NCI-H82 treated with DMSO at 0.1 percent for 48 hours (cell line): ENCODE measurements at regions not wholly inside any gene's neighbourhood (a gene's known extent, or its start where the extent isn't known, plus 50 kb on each side); places are given as distances from the start of the nearest gene placed in this dataset.

Source experiments
- DNase-seq: peaks from one replicate; lab custom pipeline; 2025; ENCODE audit not compliant: unreplicated experiment; lab: John Stamatoyannopoulos, UW

DNA sequence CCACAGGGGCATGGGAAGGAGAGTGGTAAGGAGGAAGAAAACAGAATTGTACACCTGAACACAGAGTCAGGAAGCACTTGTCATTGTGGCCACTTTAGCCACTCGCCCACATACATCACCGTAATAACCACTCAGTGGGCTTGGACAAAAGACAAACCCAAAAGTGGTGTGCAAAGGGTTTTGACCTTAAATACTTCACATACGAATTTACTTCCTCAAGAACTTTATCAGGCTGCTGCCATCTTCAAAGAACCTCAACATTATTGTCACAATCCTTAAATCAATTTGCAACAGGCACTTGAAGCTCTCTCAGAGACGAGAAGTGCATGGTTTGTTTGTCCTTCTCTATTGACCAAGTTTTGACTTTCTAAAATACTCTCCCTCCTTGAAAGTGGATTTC is 187.3 kb upstream of the EGLN3 start:
- no peak for DNase-seq

DNA sequence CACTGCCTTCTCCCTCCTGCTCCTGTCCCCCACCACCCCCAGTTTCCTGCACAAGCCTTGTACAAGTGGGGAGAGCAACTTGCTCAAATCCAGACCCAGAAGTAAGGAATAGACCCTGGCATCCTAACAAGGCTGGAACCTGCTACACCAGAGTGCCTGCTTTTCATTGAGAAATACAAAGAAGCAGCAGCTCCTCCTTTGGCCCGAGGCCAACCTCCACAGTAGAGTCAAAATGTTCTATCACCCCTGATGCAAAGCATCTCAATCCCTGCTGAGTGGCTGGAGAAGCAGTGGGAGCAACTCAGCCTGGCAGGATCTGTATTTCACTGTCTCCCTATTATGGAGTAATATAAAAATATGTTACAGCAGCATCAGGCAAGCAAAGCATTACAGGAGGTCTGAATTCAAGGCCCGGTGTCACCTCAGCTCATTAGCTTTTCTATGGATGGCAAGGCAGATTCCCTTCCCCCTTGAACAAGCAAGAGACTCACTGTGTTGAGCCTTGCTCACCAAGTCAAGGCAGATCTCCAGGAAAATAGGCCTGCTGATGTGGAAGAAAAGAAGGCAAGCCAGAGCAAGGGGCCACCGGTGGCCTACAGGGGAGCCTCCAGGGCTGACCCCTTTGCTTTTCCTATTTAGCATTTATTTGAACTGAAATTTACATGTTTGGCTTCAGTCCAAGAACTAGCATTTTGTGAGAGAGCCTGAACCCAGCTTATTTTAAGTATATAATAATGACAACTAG is 186.3 kb upstream of the EGLN3 start:
- DNase-seq, result no peak

- no peak for DNase-seq
Observed at GRCh38 chr14:34135492-34135891, 184.6 kb upstream of the EGLN3 start.

GRCh38 chr14:34134484-34134883 is 183.6 kb upstream of the EGLN3 start:
- DNase-seq, result no peak

DNA sequence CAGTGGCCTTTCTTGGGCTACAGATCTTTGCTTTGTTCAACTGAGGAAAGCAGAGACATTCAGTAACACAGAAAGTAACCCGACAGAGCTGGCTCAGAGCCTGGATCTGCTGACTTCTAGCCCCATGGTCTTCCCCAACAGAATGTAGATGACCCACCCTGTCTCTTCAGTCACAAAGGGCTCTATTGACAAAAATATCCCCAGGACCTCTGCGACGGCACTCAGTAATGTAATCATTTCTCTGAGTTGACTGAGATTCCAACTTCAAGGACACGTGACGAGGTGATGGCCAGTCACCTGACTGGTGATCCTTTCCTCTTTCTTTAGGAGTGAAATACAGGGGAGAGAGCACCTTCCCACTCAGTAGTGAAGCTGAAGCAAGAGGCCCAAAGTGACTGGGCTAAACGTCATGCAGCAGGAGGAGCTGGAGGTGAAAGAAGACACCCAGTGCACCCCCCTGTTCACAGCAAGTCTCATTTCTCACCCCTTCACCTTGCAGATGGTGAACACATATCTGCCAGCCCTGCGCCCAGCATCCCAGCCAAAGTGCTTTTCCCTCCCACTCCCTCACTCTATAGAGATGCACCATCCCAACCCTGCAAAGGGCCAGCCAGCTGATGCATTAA is 179.2 kb upstream of the EGLN3 start:
- no peak for DNase-seq

DNA sequence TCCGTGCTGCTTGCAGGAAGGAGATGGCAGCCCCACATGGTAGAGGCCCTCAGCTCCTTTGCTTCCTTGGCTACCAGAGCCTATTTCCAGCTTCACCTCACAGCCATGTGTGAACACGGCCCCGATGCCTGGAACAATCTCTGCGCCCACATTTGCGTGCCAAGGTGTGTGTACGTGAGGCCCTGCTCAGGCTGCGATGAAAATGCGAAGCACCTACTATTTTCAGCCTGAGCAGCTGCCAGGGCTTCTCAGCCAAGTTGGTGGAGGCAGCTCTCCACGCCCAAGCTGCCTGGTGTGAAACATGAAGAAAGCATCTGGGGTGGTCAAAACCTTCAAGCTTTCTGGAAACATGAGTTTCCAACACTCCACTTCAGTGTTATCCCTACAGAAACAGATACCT is 177.8 kb upstream of the EGLN3 start:
- no peak for DNase-seq

DNA sequence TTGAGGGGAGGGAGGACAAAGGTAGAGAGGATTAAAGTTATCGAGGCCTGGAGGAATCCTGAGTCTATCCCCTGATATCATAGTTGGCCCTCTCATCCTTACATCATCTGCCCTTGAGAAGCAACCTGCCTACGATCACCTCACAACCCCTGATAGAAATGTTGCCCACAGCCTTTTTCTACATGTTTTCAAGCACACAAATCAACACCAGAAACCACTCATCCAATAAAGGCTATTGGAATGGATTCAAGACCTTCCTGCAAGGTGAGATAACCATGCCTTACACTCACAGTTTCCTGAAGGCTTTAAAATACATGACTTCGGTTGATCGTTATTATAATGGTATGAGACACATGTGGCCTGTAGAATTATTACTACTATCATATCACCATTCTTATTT is 175.7 kb upstream of the EGLN3 start:
- no peak for DNase-seq

- no peak for DNase-seq
Observed at GRCh38 chr14:34124585-34124984, 173.7 kb upstream of the EGLN3 start.

GRCh38 chr14:34122650-34123049 is 171.8 kb upstream of the EGLN3 start:
- no peak for DNase-seq

- DNase-seq, result no peak
Observed at GRCh38 chr14:34122081-34122480, 171.2 kb upstream of the EGLN3 start.

GRCh38 chr14:34120185-34120977 is 169.5 kb upstream of the EGLN3 start:
- DNase-seq, result no peak

- no peak for DNase-seq
Observed at GRCh38 chr14:34119107-34119858, 168.4 kb upstream of the EGLN3 start.

- DNase-seq, result no peak
Observed at GRCh38 chr14:34113991-34114390, 163.1 kb upstream of the EGLN3 start.

DNA sequence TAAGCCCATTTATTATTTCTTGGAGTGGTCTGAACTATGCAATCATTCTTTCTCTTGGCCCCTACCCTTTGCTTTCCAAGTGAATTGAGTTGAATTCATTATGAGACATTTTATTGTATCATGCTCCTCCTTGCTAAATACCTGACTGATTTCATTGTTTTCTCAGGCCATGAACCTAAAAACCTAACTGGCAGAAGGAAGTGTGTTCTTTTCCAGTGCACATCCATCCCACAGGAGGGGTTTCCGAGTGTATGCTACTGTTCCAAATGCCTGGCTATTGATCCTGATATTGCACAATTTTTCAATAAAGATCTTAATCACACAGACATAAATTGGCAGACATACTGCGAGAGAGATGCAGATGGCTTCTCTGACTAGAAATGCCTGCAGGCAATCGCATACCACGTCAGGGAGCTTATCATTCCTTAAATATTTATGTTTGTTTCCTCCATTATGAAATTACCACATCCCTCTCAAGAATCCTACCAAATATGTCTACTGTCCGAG is 162.2 kb upstream of the EGLN3 start:
- DNase-seq, result no peak

- no peak for DNase-seq
Observed at GRCh38 chr14:34111953-34112352, 161.1 kb upstream of the EGLN3 start.

- no peak for DNase-seq
Observed at GRCh38 chr14:34111505-34111904, 160.6 kb upstream of the EGLN3 start.

- DNase-seq, result no peak
Observed at GRCh38 chr14:34110531-34110930, 159.7 kb upstream of the EGLN3 start.

DNA sequence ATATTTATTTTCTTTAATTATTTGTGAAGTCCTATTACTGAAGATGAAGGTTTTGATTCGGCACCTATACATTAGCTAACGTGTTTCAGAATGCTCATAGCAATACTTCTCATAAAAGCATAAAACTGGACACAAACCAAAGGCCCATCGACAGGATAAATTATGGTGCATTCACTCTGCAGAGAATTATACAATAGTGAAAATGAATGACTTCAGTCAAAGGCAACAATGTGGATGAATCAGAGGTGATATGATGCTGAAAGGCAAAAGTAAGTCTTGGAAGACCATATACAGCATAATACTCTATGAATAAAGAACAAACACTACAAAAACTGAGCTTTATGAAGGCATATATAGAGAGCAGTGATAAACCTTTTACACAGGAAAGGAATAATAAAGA is 156.6 kb upstream of the EGLN3 start:
- DNase-seq, result no peak

- no peak for DNase-seq
Observed at GRCh38 chr14:34106310-34106709, 155.4 kb upstream of the EGLN3 start.

DNA sequence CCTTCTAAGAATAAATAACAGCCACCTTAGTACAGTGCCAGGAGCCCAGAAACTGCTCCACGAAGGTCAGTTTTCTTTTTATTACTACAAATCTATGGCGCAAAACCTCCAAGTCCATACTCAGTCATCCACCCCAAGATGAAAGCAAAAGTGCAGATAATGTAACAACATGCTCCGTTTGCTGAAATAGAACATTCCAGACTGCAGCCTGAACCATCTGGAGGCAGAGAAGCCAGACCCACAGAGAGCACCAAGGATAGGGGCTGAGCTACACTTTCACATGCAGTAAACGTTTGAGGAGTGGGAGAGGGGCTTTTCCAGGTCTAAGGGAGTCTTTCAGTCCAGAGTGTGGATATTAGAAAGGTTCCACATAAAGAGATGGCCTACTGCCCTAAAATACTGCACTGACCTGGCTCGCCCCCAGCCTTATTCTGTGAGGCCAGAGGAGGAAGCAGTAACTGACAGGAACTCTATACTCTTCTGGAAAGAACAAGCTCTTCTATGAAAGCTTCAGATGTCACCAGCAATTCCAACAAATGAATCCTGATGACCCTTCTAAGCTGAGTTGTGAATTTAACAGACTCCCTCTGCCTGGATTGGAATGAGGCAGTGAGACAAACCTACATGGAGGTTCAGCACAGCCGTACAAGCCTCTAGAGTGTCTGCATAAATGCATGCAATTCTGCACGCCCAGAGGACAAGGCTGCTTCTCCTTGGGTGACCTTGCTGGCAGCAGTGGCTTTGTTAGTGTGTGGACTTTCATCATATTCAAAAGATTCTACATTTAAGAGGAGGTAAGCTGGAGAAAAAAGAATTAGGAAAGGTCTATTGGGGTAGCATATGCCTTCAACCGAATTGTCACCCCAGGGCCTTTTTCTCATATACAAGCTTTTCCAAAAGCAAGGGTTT is 153.9 kb upstream of the EGLN3 start:
- no peak for DNase-seq
